Right lobe of liver (tissue), 4 donors: ENCODE measurements at regions not wholly inside any gene's neighbourhood (a gene's known extent, or its start where the extent isn't known, plus 50 kb on each side); places are given as distances from the start of the nearest gene placed in this dataset.

Source experiments
- CTCF ChIP-seq, 4 donors: fragments of 200-600 bp in 3 of 4; fragments of 450-650 bp in 1 of 4; IDR thresholded peaks; one replicate each; pipeline versions ENCODE4 v1.5.1 to v1.8.0; 2016 to 2022; ENCODE audit warnings: antibody characterized with exemption in 4 of 4, mild to moderate bottlenecking in 2 of 4
- POLR2A ChIP-seq: fragments of 450-650 bp; IDR thresholded peaks from one replicate; pipeline ENCODE4 v1.6.1; 2017; ENCODE audit warnings: antibody characterized with exemption, mild to moderate bottlenecking
- donor health status: DM: no; HTN: no; CAD: no.
- donor health status: DM: no; HTN: no; CAD: no.
- donor health status: DM: no; HTN: yes; CAD: no.

- TF ChIP-seq POLR2A, result no peak
- TF ChIP-seq CTCF (IDR thresholded peaks at IDR 0.05), result no peak
Observed at GRCh38 chr4:177778623-177779022, 336.4 kb upstream of the AGA start.
